Kasumi-1 (cell line): ENCODE measurements at regions not wholly inside any gene's neighbourhood (a gene's known extent, or its start where the extent isn't known, plus 50 kb on each side); places are given as distances from the start of the nearest gene placed in this dataset.

Experiments
- DNase-seq, 2 experiments: peaks; one replicate each; lab custom pipeline; 2025; lab: John Stamatoyannopoulos, UW

- DNase-seq, result no peak
These were observed 196.7 kb upstream of the TBX20 start for GRCh38 chr7:35450456-35451214.

GRCh38 chr7:35448486-35448885 lies 194.6 kb upstream of the TBX20 start:
- DNase-seq, result no peak

GRCh38 chr7:35446091-35446490 lies 192.2 kb upstream of the TBX20 start:
- no peak for DNase-seq

DNA sequence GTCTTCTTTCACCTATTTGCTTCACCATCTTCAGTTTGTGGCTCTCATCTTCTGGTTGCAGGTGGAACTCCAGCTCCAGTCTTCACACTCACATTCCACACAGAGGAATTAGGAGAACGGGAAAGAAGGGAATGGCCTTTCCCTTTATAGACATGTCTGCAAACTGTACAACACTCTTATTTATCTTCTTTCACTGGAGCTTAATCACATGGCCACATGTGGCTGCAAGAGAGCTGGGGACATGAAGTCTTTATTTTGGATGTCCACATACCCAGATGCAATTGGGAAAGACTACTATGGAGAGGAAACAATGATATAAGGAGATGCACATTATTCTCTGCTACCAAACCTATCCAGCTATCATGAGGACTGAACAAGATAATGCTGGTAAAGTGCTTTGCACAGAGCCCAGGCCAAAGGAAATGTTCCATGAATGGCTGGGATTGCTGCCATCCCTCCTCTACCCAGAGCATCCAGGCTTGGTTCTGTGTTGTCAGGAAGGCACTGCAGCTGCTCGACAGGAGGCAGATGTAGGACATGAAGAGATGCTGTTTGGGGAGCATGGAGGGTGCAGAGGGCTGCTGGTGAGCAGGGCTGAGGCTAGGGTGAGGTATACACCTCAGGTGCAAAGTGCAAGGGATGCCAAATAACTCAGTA lies 183.8 kb upstream of the TBX20 start:
- no peak for DNase-seq

DNA sequence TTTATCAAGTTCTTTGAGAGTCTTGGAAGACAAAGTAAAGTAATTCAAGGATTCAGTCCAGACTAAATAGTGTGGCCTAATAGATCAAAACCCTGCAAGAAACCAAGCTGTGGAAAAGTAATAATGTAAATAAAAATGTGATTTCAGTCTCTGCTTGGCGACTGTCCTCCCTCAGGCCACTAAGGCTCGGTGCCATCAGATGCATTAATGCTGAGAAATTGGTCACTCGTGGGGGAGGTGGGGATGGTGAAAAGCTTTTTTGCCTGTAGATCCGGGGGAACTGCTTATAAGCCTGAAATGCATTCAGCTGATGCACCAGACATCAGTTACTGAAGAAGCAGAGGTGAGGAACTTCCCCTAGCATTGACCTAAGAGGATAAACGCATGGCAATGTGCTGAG lies 182.6 kb upstream of the TBX20 start:
- DNase-seq, result no peak

DNA sequence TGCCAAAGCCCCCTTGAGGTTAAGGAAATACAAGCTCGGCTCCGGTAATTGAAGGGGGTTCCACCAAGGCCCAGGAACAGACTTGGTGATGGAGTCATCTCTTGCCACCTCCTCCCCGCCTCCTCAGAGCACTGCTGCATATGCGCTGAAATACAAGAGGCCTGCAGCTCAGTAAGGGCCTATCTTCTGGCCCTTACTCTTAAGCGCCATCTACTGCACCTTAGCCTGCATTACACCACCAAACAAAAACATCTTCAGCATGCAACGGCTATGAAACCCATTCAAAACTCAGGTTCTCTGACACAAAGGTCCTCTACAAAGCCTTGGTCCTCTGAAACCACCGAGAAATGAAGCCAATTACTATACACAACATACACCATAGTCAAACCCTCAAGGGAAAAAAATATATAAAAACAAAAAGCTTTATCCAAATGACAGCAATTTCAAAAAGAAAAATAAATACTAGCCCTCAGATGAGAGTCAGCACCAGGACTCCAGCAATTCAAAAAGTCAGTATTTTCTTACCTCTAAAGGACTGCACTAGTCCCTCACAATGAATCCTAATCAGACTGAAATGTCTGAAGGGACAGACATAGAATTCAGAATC lies 176.8 kb upstream of the TBX20 start:
- DNase-seq, result peak; percentile 61 to 65

GRCh38 chr7:35424869-35425495 lies 171.1 kb upstream of the TBX20 start:
- DNase-seq, result peak; percentile 66 to 77

DNA sequence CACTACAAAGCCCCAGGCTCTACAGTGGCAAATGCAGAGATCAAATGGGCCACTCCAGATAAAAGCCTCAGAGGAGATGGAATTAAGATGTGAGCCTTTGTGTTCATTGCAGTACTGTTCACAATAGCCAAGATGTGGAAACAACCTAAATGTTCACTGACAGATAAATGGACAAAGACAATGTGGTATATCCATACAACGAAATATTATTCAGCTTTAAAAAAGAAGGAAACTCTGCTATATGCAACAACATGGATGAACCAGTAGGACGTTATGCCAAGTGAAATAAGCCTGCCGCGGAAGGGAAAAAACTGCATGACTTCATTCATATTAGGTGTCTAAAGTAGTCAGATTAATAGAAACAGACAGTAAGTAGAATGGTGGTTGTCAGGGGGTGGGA lies 170.5 kb upstream of the TBX20 start:
- no peak for DNase-seq

DNA sequence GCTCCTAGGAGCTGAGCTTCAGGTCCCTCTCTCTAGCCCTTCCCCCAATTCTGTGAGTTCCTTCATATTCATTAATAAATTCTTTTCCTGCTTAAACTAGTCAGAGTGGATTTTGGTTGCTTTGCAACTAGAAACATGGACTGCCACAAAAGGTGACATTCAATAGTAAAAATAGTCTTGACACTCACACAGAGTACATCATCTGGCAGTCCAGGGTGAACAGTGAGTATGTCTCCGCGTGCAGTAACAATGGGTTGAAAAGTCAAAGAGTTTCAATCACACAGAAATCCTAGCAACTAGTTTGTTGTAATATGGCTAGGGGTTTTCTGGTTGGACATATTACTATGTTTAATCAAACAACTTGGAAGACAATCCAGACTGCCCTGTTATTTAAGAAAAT lies 168.8 kb upstream of the TBX20 start:
- no peak for DNase-seq

DNA sequence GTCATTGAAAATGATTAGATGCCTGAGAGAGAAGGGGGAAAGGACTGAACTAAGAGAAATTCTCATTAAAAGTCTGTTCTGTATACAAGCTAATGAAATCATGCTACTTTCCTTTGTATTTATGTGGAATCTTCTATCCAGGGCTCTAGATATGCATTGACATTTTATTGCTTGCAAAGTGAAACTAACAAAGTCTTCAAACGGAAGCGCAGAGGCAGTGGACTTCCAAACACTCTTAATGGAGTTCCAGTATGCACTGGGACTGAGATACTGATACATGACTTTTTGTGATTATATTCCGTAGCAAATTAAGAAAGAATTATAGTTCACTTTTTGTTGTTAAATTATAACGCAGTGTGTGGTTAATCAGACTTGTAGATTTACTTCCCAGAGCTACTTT lies 166.8 kb upstream of the TBX20 start:
- DNase-seq, result no peak

GRCh38 chr7:35419391-35419755 lies 165.5 kb upstream of the TBX20 start:
- DNase-seq, result no peak

- DNase-seq, result no peak
These were observed 165.0 kb upstream of the TBX20 start for GRCh38 chr7:35418716-35419390.

DNA sequence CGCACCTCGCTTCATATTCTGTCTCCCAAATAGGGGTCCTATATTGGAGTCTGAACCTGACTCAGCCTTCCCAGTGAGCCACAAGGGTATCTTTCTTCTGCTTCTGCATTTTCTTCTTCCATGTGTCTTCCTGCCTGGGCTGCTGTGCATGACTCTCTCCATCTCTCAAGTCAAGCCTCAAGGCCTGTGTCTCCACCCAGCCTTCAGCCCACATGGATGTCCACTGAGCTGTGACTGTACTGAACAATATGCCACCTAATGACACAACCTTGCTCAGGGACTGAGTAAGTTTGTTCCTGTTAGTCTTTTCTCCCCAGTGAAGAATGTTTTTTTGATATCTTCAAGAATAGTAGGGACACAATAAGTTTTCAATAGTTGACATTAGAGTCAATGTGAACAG lies 162.7 kb upstream of the TBX20 start:
- no peak for DNase-seq

DNA sequence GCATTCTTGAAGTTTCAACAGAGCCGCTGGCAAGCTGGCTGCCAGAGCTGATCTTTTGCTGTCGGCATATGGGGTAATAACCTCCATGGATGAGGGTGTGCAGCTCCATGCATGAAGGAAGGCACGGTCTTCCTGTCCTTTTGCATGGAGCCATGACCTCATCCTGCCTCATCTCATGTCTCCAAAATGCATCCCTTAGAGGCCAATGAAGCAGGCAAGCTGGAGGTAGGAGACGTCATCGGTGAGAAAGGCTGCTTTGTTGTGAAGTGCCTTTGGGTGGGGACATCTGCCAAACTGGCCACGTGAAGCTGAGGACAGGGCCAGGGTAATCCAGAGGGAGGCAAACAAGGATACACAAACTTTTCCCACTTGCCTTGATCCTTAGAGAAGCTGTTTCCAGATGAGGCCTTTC lies 161.5 kb upstream of the TBX20 start:
- no peak for DNase-seq

DNA sequence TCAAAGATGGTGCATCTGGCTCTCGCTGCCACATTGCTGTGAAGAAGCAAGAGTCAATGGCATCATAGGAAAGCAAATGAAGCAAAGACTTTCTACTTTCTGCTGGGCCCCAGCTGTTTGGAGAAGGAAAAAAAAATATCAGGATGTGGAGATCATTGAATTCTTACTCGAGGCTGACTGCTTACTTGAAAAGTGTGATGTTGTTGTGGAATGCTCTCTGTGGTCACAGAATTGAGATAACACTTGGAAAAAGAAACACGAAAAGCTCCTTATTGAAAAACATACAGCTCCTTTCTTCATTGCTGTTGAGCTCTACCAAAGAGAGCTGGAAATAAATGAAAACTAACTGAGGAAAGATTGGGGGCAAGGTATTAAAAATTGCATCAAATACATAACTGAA lies 157.4 kb upstream of the TBX20 start:
- DNase-seq, result no peak

DNA sequence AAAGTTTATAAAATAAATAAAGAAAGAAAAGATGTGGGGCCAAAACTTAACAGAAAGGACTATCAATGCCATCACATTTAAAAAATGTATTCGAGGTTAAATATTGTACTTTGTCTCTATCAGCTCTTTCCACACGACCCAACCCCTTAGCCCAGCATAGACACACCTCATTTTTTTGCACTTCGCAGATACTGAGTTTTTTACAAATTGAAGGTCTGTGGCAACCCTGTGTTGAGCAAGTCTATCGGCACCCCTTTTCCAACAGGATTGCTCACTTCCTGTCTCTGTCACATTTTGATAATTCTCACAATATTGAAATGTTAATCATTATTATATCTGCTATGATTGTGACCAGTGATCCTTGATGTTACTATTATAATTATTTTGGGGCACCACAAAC lies 151.6 kb upstream of the TBX20 start:
- no peak for DNase-seq

DNA sequence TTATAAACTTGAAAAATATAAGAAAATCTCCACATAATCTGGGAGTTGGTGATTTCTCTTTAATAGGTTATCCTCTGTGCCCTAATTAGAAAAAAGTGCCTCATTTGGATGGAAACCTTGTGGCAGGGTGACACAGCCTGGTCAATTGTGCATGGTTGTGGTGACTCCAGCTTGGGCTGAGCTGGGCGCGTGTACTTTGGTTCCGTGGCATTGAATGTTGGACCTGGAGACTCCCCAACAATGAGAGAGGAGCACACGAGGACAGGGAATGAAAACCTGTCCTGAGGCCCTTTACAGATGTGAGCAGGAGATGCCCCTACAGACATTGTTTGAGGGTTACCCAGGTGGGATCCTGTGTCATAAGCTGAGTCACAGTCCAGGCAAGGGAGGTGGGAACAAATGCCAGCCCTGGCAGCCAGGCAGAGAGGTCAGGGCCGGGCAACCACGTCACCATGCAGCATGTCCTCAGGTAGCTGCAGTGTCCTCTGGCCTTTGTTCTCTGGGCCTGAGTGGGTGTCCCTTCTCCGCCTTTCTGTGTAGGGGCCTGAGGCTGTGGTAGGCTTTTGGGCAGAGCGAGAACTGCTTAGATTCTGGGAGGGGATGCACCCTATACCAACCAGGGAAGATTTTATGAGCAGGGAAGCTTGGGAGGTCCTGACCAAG lies 147.4 kb upstream of the TBX20 start:
- DNase-seq, result no peak

DNA sequence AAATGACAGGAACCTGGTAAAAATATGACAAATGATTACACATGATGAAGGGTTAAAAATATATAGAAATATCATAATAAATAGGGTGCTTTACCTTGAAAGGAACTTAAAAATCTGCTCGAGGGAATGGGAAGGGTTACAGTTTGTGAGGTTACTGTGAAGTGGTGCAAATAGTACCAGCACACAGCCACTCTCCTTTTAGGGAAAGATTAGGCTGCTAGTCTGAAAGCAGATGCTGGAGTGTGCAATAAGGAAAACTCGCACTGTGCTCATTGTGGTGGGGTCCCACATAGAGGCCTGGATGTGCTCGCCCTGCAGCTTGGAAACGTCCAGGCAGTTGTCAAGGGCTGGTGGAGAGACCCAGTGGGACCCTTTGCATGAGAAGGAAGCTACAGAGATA lies 145.9 kb upstream of the TBX20 start:
- DNase-seq, result no peak

- DNase-seq, result no peak
These were observed 145.3 kb upstream of the TBX20 start for GRCh38 chr7:35399216-35399615.

- no peak for DNase-seq
These were observed 144.6 kb upstream of the TBX20 start for GRCh38 chr7:35398518-35398917.

DNA sequence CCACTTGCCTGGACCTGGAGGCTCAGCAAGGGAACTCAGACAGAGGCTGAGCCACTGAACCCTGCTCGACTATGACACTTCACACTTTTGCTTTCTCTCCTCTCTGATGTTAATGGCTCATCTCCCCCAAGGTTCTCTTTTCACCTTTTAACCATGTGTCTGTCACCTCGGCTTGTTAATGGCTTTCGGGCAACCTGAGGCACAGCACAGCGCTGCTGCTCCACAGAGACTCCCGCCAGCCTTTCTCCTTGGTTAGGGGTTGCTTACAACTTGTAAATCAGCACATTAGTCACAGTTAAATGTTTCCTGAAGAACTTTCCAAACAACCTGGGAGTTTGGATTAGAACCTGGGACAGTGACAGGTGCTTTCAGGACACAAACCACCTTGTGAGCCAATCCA lies 136.2 kb upstream of the TBX20 start:
- DNase-seq, result no peak

DNA sequence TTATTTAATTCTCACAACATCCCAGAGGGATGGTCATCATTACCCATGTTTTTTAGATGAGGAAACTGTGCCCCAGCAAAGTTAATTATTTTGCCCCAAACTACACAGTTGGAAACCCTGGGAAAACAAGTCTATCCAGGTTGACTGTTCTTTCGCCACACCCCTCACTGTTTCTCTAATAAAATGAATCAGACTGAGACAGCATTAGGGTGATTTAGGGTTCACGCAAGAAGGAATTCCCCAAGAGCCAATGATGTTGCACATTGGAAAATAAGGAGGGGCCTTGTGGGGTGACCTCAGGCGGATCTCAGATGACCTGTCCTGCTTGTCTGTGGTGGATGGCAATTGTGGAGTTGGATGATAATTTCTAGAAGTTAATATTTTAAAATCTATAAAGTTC lies 135.7 kb upstream of the TBX20 start:
- no peak for DNase-seq
